Epidermal melanocyte (primary cell): ENCODE measurements at regions not wholly inside any gene's neighbourhood (a gene's known extent, or its start where the extent isn't known, plus 50 kb on each side); places are given as distances from the start of the nearest gene placed in this dataset.
"Not testable (repeated sequence)": the region's sequence is repeated elsewhere in the genome, so short reads cannot be mapped to it uniquely, and the experiment has no call there.

Experiments used
- DNase-seq: peaks from one replicate; pipeline ENCODE4 v3.0.0; 2011; ENCODE audit warnings: low spot score; ENCODE audit not compliant: insufficient read length

DNA sequence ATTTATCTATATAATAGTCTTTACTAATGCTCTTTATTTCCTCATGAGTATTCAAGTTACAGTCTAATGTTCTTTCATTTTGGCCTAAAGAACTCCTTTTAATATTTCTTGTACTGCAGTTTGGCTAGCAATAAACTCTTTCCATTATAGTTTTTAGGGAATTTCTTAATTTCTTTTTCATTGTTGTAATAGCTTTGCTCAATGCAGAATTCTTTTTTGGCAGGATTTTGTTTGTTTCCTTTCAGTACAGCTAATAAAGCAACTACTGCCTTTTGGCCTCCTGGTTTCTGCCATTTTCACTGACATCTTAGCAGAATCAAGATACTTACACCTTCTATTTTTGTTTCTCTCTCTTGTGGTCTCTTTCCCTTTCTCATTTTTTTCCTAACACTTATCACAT is 390.4 kb upstream of the RGPD4 start:
- no peak for DNase-seq

DNA sequence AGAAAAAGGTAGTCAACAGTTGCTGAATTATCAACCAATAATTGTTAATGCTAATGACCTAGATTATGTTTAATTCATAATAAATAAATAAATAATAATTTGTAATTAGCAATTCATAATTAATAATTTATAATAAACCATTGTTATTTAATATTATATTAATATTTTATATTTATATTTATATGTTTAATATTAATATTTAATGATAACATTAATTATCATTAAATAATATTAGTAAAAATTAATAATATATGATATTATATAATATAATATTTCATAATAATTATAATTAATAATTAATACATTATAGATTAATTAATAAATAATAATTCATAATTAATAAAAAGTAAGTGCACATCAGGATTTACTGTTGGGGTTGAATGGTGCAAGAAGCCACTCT is 389.4 kb upstream of the RGPD4 start:
- DNase-seq, result no peak

- DNase-seq, result no peak
Measured at GRCh38 chr2:107437807-107438206, 388.9 kb upstream of the RGPD4 start.

DNA sequence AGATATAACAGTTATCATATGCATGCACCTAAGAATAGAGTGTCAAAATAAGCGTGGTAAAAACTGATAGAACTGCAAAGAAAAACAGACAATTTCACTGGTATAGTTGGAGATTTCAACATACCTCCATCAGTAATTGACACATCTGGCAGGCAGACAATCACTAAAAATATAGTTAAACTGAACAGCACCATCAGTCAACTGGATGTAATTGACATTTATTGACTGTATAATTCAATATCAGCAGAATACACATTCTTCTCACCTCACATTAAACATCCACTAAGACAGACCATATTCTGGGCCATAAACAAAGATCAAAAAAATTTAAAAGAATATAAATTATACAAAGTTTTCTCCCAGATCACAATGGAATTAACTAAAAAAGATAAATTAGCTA is 378.5 kb upstream of the RGPD4 start:
- no peak for DNase-seq

DNA sequence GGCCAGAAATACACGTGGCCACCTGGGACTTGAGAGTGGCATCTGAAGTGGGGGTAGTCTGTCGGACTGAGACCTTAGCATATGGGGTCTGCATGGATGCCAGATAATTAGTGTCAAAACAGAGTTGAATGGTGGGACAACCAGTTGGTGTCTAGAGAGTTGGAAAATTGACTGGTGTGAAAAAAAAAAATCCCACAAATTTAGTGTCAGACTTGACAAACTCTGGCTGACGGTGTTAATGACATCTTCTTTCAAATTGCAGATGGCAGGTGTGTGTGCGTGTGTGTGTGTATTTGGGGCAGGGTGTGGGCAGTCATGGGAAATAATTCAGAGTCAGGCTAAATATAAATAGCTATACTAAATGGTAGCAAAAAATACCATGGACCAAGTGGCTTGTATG is 365.4 kb upstream of the RGPD4 start:
- DNase-seq, result no peak

GRCh38 chr2:107462181-107462580 is 364.5 kb upstream of the RGPD4 start:
- DNase-seq, result no peak

GRCh38 chr2:107466241-107466640 is 360.5 kb upstream of the RGPD4 start:
- DNase-seq, result peak; percentile 47

DNA sequence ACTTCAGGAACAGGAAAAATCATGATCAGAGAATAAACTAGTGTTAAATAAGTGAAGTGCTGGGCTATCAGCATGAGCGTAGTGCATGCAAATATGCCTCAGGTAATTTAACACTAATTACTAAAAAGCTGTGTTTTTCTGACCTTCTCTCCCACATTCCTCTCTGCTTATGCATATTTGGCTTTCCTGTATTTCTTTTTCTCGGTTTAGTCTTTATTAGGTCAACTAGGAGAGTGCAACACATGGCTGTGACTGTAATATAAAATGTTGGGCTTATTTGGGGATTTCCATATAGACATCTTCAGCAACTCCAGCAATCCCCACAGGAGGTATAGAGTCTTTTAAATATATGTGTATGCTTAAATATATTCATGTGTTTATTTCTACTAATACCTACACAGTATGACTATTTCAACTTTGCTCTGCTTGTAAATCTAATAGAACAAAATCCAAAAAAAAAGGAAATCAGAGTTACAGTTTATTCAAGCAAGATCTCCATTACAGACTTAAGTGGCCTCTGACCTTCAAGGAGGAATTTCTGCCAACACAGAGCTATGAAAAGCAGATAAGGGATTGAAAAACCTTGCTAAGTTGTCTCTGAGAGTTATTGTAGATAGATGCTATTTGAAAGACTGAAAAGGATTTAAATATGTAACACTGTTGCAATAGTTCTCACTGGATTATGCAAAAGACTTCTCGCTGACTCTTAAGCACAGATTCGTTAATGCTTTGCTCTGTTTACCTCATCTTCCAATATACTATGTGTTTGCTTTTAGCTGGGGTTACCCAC is 359.5 kb upstream of the RGPD4 start:
- no peak for DNase-seq

DNA sequence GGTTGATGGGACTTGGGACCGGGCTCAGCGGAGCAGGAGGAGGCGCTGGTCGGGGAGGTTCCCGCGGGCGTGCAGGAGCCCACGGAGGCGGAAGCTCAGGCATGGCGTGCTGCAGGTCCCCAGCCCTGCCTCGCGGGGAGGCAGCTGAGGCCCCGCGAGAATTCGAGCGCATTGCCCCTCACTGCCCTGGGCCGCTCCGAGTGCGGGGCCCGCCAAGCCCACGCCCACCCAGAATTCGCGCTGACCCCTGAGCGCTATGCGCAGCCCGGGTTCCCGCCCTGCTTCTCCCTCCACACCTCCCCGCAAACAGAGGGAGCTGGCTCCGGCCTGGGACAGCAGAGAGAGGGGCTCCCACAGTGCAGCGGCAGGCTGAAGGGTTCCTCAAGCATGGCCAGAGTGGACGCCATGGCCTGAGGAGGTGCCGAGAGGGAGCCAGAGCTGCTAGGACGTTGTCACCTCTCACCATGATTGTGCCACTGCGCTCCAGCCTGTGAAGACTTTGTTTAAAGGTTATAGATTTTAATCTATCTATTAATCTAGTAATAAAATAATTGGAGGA is 357.2 kb upstream of the RGPD4 start:
- no peak for DNase-seq

DNA sequence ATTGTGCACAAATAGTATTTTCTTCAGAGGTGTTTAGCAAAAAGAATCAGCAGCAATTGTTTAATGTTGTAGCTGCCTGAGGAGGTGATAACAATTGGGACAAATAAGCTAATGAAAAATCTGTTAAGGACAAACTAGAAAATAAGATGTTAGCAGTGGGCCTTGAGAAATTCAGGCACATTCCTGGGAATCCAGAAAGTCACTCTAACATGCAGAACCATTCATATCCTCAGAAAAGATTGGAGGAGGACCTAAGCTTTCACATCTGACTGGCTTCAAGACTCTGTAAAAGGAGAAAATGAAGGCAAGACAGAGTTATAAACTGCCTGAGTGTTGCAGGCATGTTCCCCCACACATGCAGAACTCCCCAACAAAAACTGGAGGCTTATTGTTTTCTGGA is 353.5 kb upstream of the RGPD4 start:
- no peak for DNase-seq

- DNase-seq, result no peak
Measured at GRCh38 chr2:107475859-107476258, 350.8 kb upstream of the RGPD4 start.

- no peak for DNase-seq
Measured at GRCh38 chr2:107502539-107502938, 324.2 kb upstream of the RGPD4 start.

DNA sequence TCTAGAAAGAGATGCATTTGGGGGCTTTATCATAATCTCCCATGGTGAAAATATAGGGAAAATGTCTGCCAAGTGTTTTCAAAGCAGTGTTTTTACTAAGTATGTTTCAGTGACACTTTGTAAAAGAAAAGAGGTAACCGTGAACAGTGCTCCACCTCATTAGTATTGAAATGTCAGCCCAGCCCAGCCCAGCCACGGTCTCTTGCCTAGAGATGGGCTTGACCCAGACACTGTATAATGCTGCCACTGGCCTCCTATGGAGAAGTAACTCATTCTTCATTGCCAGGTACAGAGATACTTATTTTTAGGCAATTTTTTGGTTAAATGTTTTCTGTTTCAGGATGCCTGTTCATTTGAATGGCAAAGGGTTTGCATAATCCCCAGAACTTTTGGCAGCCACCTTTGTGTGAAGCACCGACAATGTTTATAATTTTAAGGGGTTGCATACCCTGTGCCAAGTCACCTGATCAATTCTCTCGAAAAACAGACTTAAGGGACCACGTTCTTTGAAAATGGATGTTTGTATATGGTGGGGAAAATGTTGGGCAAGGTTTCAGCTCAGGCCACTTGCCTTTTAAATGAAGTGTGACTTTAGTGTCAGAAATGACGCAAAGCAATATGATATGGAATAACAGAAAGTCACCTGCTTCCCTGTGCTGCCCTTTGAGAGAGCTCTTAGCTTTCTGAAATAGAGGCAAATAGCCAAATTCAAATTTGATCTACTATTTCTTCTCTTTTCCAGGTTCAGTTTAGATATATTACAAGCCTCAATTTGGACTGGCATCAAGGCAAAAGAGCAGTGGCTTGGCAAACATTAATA is 314.5 kb upstream of the RGPD4 start:
- no peak for DNase-seq

- no peak for DNase-seq
Measured at GRCh38 chr2:107525406-107525805, 301.3 kb upstream of the RGPD4 start.

GRCh38 chr2:107529146-107529545 is 297.5 kb upstream of the RGPD4 start:
- DNase-seq, result no peak

- DNase-seq, result no peak
Measured at GRCh38 chr2:107530046-107530445, 296.6 kb upstream of the RGPD4 start.

DNA sequence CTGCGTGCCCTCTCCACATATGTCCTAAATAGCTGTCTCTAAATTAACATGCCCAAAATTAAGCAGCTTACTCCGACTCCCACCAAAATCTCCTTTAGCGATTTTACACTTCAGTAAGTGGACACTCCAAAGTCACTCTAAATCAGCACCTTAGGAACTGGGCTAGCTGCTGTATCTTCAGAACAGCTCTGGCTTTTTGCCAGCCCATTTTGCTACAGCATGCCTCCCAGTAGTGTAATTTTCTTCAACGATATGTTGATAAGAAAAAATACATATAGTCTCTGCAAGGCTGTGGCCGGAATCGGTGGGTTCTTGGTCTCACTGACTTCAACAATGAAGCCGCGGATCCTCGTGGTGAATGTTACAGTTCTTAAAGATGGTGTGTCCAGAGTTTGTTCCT is 291.8 kb upstream of the RGPD4 start:
- no peak for DNase-seq

GRCh38 chr2:107535905-107536689 is 290.6 kb upstream of the RGPD4 start:
- not testable (repeated sequence) for DNase-seq

DNA sequence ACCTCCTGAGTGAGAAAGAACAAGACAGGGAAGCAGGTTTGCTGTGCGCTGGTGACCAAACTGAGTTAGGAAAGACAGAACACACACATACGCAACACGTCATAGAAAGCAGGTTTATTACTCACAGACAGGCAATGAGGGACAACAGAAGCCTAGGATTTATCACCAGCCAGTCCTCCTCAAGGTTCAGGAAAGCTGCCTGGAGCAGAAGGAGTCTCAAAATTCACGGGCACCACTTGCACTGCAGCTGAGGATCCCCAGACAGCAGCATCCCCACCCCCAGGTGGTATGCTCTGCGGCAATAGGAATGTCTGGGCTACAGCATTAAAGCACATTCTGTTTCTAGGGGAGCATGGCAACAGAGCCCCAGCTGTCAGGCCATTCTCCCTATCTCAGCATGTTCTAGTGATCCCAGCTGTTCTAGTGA is 284.4 kb upstream of the RGPD4 start:
- no peak for DNase-seq

GRCh38 chr2:107543793-107544192 is 282.9 kb upstream of the RGPD4 start:
- DNase-seq, result no peak

DNA sequence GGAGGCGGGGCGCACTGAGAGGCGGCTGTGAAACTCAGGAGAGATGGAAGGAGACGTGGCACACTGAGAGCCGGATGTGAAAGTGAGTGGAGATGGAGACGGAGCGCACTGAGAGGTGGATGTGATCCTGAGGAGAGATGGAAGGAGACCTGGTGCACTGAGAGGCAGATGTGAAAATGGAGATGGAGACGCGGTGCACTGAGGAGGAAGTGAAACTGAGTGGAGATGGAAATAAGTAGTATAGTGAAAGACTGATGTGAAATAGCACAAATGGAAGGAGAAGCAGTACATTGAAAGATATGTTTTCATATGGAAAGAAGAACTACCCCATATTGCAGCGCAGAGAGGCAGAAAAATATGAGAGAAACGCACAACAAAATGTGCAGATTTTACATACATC is 281.6 kb upstream of the RGPD4 start:
- DNase-seq, result no peak

GRCh38 chr2:107545851-107546250 is 280.8 kb upstream of the RGPD4 start:
- DNase-seq, result no peak
